K562 (cell line): ENCODE measurements at regions not wholly inside any gene's neighbourhood (a gene's known extent, or its start where the extent isn't known, plus 50 kb on each side); places are given as distances from the start of the nearest gene placed in this dataset.

Experiments
- ATAC-seq: fragments of 200-7000 bp; cut with Tn5 transposase; 3 replicates; pipeline ENCODE4 v1.9.1; 2020; ENCODE audit warnings: moderate library complexity
- BruUV-seq: library from RNA; stranded (reverse); fragments of 400-500 nt; replicated peaks from 2 replicates; lab custom pipeline; 2021; lab: Mats Ljungman, UMichigan
- CTCF ChIA-PET: fragments of 300-600 bp; formaldehyde crosslinking; extraction: SDS; loops from one replicate; lab custom pipeline; 2021; ENCODE audit warnings: low intra/inter-chr PET ratio; lab: Yijun Ruan, JAX
- POLR2A ChIA-PET: fragments of 300-600, 350-650 bp; sonication (Branson Sonifier 250); formaldehyde crosslinking; extraction: SDS; loops from one replicate; lab custom pipeline; 2021; ENCODE audit warnings: antibody characterized with exemption, inconsistent platforms; lab: Yijun Ruan, JAX
- DNase-seq, 4 experiments: peaks; one replicate each; pipeline versions ENCODE4 v3.0.0 to v3.0.0-alpha.2; 2011 to 2018; ENCODE audit warnings: low spot score in 3 of 4, mixed read lengths in 3 of 4; ENCODE audit errors: extremely low read depth in 1 of 4
- FAIRE-seq: peaks from 2 replicates; lab custom pipeline; 2011; peaks lifted over from hg19 to GRCh38; lab: Jason Lieb, UNC
- H2AFZ ChIP-seq: 2 replicates; pipeline ENCODE4 v1.6.0; 2011; ENCODE audit warnings: low read depth, low read length, control low read depth, inconsistent platforms
- H3K27ac ChIP-seq: fragments of 200-600 bp; 3 replicates; pipeline ENCODE4 v1.8.0; 2011; ENCODE audit warnings: low read depth, mild to moderate bottlenecking, control low read depth, inconsistent platforms, low read length, moderate library complexity, mixed read lengths; ENCODE audit errors: extremely low read depth
- H3K27me3 ChIP-seq, 2 experiments: fragments of 300-600 bp in 1 of 2; 2 replicates in 1 of 2; 3 replicates in 1 of 2; pipeline versions ENCODE4 v1.6.0 to v1.8.0; 2011; ENCODE audit warnings: inconsistent platforms in 2 of 2, low read length in 2 of 2, mild to moderate bottlenecking in 1 of 2, mixed read lengths in 1 of 2, moderate library complexity in 1 of 2; ENCODE audit not compliant: control insufficient read depth in 2 of 2, insufficient read depth in 2 of 2
- H3K36me3 ChIP-seq: fragments of 300-600 bp; 3 replicates; pipeline ENCODE4 v1.8.0; 2011; ENCODE audit warnings: mild to moderate bottlenecking, low read length, inconsistent platforms; ENCODE audit not compliant: control insufficient read depth, insufficient read depth
- H3K4me1 ChIP-seq, 2 experiments: fragments of 200-600 bp in 1 of 2; replicated peaks in 1 of 2; 2 replicates in 1 of 2; 3 replicates in 1 of 2; pipeline versions ENCODE4 v1.5.1 to v1.8.0; 2011; ENCODE audit warnings: inconsistent platforms in 2 of 2, low read length in 2 of 2, mild to moderate bottlenecking in 1 of 2, mixed read lengths in 1 of 2, moderate library complexity in 1 of 2; ENCODE audit not compliant: control insufficient read depth in 2 of 2, insufficient read depth in 2 of 2
- H3K4me2 ChIP-seq: 2 replicates; pipeline ENCODE4 v1.6.1; 2011; ENCODE audit warnings: low read length, control low read depth, inconsistent platforms, mixed read lengths; ENCODE audit not compliant: insufficient read depth
- H3K4me3 ChIP-seq: fragments of 200-600 bp; sonication (generic), shearing (Covaris generic); 2 replicates; pipeline ENCODE4 v1.5.1; 2016; ENCODE audit warnings: control low read depth, inconsistent platforms
- H3K79me2 ChIP-seq: fragments of 200-600 bp; 3 replicates; pipeline ENCODE4 v1.8.0; 2011; ENCODE audit warnings: low read length, inconsistent platforms; ENCODE audit not compliant: control insufficient read depth, insufficient read depth
- H3K9ac ChIP-seq, 2 experiments: 2 replicates each; pipeline versions ENCODE4 v1.6.0 to v1.6.1; 2011; ENCODE audit warnings: low read depth in 2 of 2, low read length in 2 of 2, control low read depth in 1 of 2, inconsistent platforms in 1 of 2, mild to moderate bottlenecking in 1 of 2, mixed read lengths in 1 of 2; ENCODE audit not compliant: insufficient read depth in 1 of 2
- H3K9me1 ChIP-seq: one replicate; pipeline ENCODE4 v1.6.0; 2011; ENCODE audit warnings: inconsistent platforms, mild to moderate bottlenecking, low read length, moderate library complexity; ENCODE audit not compliant: control insufficient read depth, insufficient read depth
- H3K9me3 ChIP-seq: replicated peaks from 2 replicates; pipeline ENCODE4 v1.5.1; 2011; ENCODE audit warnings: low read depth, low read length, inconsistent platforms; ENCODE audit not compliant: control insufficient read depth, insufficient read depth
- H4K20me1 ChIP-seq: replicated peaks from 2 replicates; pipeline ENCODE4 v1.6.1; 2011; ENCODE audit warnings: low read length, inconsistent platforms, mixed read lengths; ENCODE audit not compliant: control insufficient read depth, insufficient read depth
- GATAD2A ChIP-seq: fragments of 450-650 bp; IDR thresholded peaks from 2 replicates; pipeline ENCODE4 v1.6.1; 2017
- GTF2E2 ChIP-seq: fragments of 200-800 bp; sonication (Bioruptor generic); IDR thresholded peaks from 2 replicates; pipeline ENCODE4 v1.6.1; 2016; ENCODE audit warnings: missing genetic modification characterization, missing compliant biosample characterization
- HNRNPLL ChIP-seq: fragments of 200-400 bp; formaldehyde crosslinking; IDR thresholded peaks from 2 replicates; pipeline ENCODE4 v1.6.1; 2017; ENCODE audit warnings: low read length, low read depth, mild to moderate bottlenecking; ENCODE audit not compliant: poor library complexity, severe bottlenecking
- KDM5B ChIP-seq: fragments of 200-600 bp; sonication (generic); IDR thresholded peaks from 2 replicates; pipeline ENCODE4 v1.6.1; 2012; ENCODE audit warnings: low read depth, mild to moderate bottlenecking, moderate library complexity, low read length, control low read depth, inconsistent platforms; ENCODE audit not compliant: insufficient replicate concordance
- MXI1 ChIP-seq: IDR thresholded peaks from 2 replicates; pipeline ENCODE4 v1.6.1; 2011; ENCODE audit warnings: low read depth, mild to moderate bottlenecking, improper control_type of control experiment, low read length
- WGBS: fragments of 100-300 bp; shearing (Covaris generic); methylation state at CpG from one replicate; pipeline ENCODE4 v1.1.6; 2016; ENCODE audit warnings: low coverage, mixed read lengths; ENCODE audit not compliant: insufficient coverage; ENCODE audit errors: missing lambda C conversion rate; 5-methylcytosine and 5-hydroxymethylcytosine counted together
- in situ Hi-C: fragments of 300-500 bp; cut with MboI; formaldehyde crosslinking; loops from 4 replicates; pipeline ENCODE4 v1.15.0; 2018; ENCODE audit warnings: inconsistent platforms, mixed read lengths
- intact Hi-C: fragments of 100-400 bp; cut with micrococcal nuclease; formaldehyde crosslinking; loops from 2 replicates; pipeline ENCODE4 v1.14.2; 2022
- TF ChIP-seq, protein P1 (sequence below): conservative IDR thresholded peaks from 2 replicates; pipeline ENCODE4 v1.6.1; 2011; ENCODE audit warnings: low read depth, mild to moderate bottlenecking, low read length; ENCODE audit not compliant: control insufficient read depth
- TF ChIP-seq, protein P2 (sequence below): fragments of 450-650 bp; conservative IDR thresholded peaks from 2 replicates; pipeline ENCODE4 v1.6.1; 2016; ENCODE audit warnings: missing genetic modification characterization, low read depth, mild to moderate bottlenecking, control low read depth, missing compliant biosample characterization

DNA sequence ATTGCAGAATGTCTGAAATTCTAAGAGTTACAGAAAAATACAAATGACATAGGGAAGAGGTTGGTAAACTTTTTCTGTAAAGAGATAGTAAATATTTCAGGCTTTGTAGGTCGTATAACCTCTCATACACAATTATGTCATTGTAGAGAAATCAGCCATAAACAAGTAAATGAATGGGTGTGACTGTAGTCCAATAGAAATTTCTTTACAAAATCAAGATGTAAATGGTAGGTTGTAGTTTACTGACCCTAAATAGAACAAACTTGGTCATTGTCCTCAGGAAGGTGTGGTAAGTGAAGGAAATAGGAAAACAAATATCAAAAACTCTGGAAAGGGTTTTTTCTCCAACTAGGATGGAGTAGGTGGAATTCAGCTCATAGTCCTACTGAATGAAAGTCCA lies 415.5 kb upstream of the SPHKAP start:
- no peak for ATAC-seq
- Histone ChIP-seq H3K4me3 (no peak overlapping the region), H3K36me3 (no peaks in the 10 kb centered on the region), H2AFZ (no peak overlapping the region), H3K27me3 (no peaks in the 10 kb centered on the region), H4K20me1 (no peaks in the 10 kb centered on the region), H3K27ac (no peak overlapping the region), H3K9me3 (no peaks in the 10 kb centered on the region)
- in situ Hi-C loops: no loop called here
- POLR2A ChIA-PET: no interaction called here
- BruUV-seq: no TSS peak
- no peak for DNase-seq
- intact Hi-C loops: no loop called here
- TF ChIP-seq, protein P1, sequence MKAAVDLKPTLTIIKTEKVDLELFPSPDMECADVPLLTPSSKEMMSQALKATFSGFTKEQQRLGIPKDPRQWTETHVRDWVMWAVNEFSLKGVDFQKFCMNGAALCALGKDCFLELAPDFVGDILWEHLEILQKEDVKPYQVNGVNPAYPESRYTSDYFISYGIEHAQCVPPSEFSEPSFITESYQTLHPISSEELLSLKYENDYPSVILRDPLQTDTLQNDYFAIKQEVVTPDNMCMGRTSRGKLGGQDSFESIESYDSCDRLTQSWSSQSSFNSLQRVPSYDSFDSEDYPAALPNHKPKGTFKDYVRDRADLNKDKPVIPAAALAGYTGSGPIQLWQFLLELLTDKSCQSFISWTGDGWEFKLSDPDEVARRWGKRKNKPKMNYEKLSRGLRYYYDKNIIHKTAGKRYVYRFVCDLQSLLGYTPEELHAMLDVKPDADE: no peak
- TF ChIP-seq KDM5B: no peak
- TF ChIP-seq GATAD2A: no peak
- TF ChIP-seq GTF2E2: no peak
- TF ChIP-seq, protein P2, sequence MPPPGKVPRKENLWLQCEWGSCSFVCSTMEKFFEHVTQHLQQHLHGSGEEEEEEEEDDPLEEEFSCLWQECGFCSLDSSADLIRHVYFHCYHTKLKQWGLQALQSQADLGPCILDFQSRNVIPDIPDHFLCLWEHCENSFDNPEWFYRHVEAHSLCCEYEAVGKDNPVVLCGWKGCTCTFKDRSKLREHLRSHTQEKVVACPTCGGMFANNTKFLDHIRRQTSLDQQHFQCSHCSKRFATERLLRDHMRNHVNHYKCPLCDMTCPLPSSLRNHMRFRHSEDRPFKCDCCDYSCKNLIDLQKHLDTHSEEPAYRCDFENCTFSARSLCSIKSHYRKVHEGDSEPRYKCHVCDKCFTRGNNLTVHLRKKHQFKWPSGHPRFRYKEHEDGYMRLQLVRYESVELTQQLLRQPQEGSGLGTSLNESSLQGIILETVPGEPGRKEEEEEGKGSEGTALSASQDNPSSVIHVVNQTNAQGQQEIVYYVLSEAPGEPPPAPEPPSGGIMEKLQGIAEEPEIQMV (tag): no peak
- TF ChIP-seq HNRNPLL: no peak
- TF ChIP-seq MXI1: no peak
- TF ChIP-seq, all 486 proteins: peak for 0
- Histone ChIP-seq H3K4me2 (no peak overlapping the region), H3K9me1 (no peaks in the 10 kb centered on the region), H3K9ac (no peak overlapping the region), H3K79me2 (no peaks in the 10 kb centered on the region), H3K4me1 (no peaks in the 10 kb centered on the region)
- no peak for FAIRE-seq
- CTCF ChIA-PET: no interaction called here
- WGBS: 0% methylated on average over 1 of the region's 1 CpG
